Panc1 (cell line): ENCODE measurements at regions not wholly inside any gene's neighbourhood (a gene's known extent, or its start where the extent isn't known, plus 50 kb on each side); places are given as distances from the start of the nearest gene placed in this dataset.

Experiments used
- ATAC-seq: fragments of 200-7000 bp; cut with Tn5 transposase; 2 replicates; pipeline ENCODE4 v1.9.1; 2020; ENCODE audit warnings: mild to moderate bottlenecking, moderate library complexity
- BruUV-seq: library from RNA; stranded (reverse); fragments of 400-500 nt; replicated peaks from 2 replicates; lab custom pipeline; 2021; lab: Mats Ljungman, UMichigan
- CTCF ChIA-PET: fragments of 300-600 bp; sonication (Branson Sonifier 250); formaldehyde crosslinking; loops from one replicate; lab custom pipeline; 2022; ENCODE audit warnings: antibody characterized with exemption; lab: Charles Lee
- POLR2A ChIA-PET: fragments of 300-600 bp; sonication (Branson Sonifier 250); formaldehyde crosslinking; loops from one replicate; lab custom pipeline; 2022; ENCODE audit warnings: antibody characterized with exemption; lab: Charles Lee
- DNase-seq: peaks from one replicate; pipeline ENCODE4 v3.0.0-alpha.2; 2010; ENCODE audit warnings: low read depth, low spot score
- H3K27ac ChIP-seq: 2 replicates; pipeline ENCODE4 v1.5.1; 2011; ENCODE audit warnings: mild to moderate bottlenecking, low read length, inconsistent platforms
- H3K27me3 ChIP-seq: fragments of 200-500 bp; sonication (Bioruptor generic); 2 replicates; pipeline ENCODE4 v1.6.0; 2014; ENCODE audit warnings: low read length, inconsistent platforms; ENCODE audit not compliant: control insufficient read depth, insufficient read depth
- H3K36me3 ChIP-seq: fragments of 200-500 bp; sonication (Bioruptor generic); 2 replicates; pipeline ENCODE4 v1.5.1; 2014; ENCODE audit warnings: inconsistent platforms, mild to moderate bottlenecking, low read length, moderate library complexity; ENCODE audit not compliant: control insufficient read depth, insufficient read depth
- H3K4me1 ChIP-seq: 2 replicates; pipeline ENCODE4 v1.5.1; 2011; ENCODE audit warnings: inconsistent platforms, mild to moderate bottlenecking, low read length, moderate library complexity; ENCODE audit not compliant: control insufficient read depth, insufficient read depth
- H3K4me3 ChIP-seq, 2 experiments: 2 replicates each; pipeline ENCODE4 v1.5.1; 2011 to 2012; ENCODE audit warnings: low read depth in 2 of 2, low read length in 2 of 2, mild to moderate bottlenecking in 2 of 2, inconsistent platforms in 1 of 2, moderate library complexity in 1 of 2
- H3K9me3 ChIP-seq: fragments of 200-500 bp; sonication (Bioruptor generic); 2 replicates; pipeline ENCODE4 v1.5.1; 2014; ENCODE audit warnings: low read depth, mild to moderate bottlenecking, inconsistent platforms, low read length, moderate library complexity; ENCODE audit not compliant: control insufficient read depth, insufficient read depth
- CTCF ChIP-seq: fragments of 450-650 bp; IDR thresholded peaks from 2 replicates; pipeline ENCODE4 v1.5.1; 2017; ENCODE audit warnings: mild to moderate bottlenecking
- POLR2AphosphoS5 ChIP-seq: IDR thresholded peaks from 2 replicates; pipeline ENCODE4 v1.6.1; 2012; ENCODE audit warnings: mild to moderate bottlenecking, low read depth, low read length, moderate library complexity
- SIN3A ChIP-seq: IDR thresholded peaks from 2 replicates; pipeline ENCODE4 v1.6.1; 2012; ENCODE audit warnings: low read depth, mild to moderate bottlenecking, low read length, moderate library complexity, borderline replicate concordance; ENCODE audit not compliant: insufficient read depth
- TCF7L2 ChIP-seq: IDR thresholded peaks from 2 replicates; pipeline ENCODE4 v1.6.1; 2011; ENCODE audit warnings: mild to moderate bottlenecking, low read depth, low read length, inconsistent platforms
- in situ Hi-C: cut with HindIII; loops from 2 replicates; pipeline ENCODE4 v1.10.0; 2016; ENCODE audit warnings: low sequenced_read_pairs, low pct_unique_long_range_greater_than_20kb
- intact Hi-C: fragments of 100-400 bp; cut with micrococcal nuclease; formaldehyde crosslinking; loops from one replicate; pipeline ENCODE4 v1.10.0; 2022; ENCODE audit not compliant: unreplicated experiment
- TF ChIP-seq, protein P1 (sequence below), 2 experiments: IDR thresholded peaks; 2 replicates each; pipeline ENCODE4 v1.6.1; 2011 to 2012; ENCODE audit warnings: low read depth in 2 of 2, control low read depth in 1 of 2, low read length in 1 of 2, mild to moderate bottlenecking in 1 of 2, moderate library complexity in 1 of 2; ENCODE audit not compliant: insufficient read depth in 1 of 2

DNA sequence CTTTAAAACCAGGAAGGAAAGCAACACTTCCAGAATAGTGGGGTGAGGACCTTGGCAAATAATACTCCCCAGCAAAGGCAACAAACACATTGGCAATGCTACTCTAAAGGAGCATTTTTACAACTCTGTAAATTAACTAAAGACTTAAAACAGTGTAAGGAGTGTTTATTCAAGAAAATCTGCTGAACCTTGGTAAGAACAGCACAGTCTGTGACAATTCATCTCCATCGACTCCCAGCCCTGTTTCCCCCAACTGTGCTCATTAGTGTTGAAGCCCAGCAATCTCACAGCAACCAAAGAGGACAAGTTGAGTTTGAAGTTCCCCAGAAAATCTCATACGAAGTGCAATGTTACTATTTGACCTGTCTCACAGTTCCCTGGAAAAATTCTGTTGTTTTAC, 884.9 kb downstream of the C6orf118 start:
- ChIA-PET CTCF (no interaction called here), POLR2A (no interaction called here)
- Histone ChIP-seq H3K27ac (no peak overlapping the region), H3K27me3 (no peaks in the 10 kb centered on the region), H3K36me3 (no peaks in the 10 kb centered on the region), H3K9me3 (no peaks in the 10 kb centered on the region), H3K4me1 (no peaks in the 10 kb centered on the region), H3K4me3 (no peak overlapping the region)
- no TSS peak for BruUV-seq
- DNase-seq: no peak
- intact Hi-C loops: no loop called here
- TF ChIP-seq SIN3A (no peak), CTCF (no peak), POLR2AphosphoS5 (no peak), TCF7L2 (no peak)
- TF ChIP-seq, protein P1, sequence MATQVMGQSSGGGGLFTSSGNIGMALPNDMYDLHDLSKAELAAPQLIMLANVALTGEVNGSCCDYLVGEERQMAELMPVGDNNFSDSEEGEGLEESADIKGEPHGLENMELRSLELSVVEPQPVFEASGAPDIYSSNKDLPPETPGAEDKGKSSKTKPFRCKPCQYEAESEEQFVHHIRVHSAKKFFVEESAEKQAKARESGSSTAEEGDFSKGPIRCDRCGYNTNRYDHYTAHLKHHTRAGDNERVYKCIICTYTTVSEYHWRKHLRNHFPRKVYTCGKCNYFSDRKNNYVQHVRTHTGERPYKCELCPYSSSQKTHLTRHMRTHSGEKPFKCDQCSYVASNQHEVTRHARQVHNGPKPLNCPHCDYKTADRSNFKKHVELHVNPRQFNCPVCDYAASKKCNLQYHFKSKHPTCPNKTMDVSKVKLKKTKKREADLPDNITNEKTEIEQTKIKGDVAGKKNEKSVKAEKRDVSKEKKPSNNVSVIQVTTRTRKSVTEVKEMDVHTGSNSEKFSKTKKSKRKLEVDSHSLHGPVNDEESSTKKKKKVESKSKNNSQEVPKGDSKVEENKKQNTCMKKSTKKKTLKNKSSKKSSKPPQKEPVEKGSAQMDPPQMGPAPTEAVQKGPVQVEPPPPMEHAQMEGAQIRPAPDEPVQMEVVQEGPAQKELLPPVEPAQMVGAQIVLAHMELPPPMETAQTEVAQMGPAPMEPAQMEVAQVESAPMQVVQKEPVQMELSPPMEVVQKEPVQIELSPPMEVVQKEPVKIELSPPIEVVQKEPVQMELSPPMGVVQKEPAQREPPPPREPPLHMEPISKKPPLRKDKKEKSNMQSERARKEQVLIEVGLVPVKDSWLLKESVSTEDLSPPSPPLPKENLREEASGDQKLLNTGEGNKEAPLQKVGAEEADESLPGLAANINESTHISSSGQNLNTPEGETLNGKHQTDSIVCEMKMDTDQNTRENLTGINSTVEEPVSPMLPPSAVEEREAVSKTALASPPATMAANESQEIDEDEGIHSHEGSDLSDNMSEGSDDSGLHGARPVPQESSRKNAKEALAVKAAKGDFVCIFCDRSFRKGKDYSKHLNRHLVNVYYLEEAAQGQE (IDR thresholded peaks at IDR 0.05; ENCODE audit: insufficient read depth in 1 of 2, low read depth in 2 of 2, low read length in 1 of 2): no peak
- no peak for ATAC-seq
- in situ Hi-C loops: no loop called here

GRCh38 chr6:164419099-164419498, 890.3 kb downstream of the C6orf118 start:
- TF ChIP-seq TCF7L2 (no peak), SIN3A (no peak), POLR2AphosphoS5 (no peak), CTCF (no peak)
- TF ChIP-seq, protein P1 (IDR thresholded peaks at IDR 0.05; ENCODE audit: insufficient read depth in 1 of 2, low read depth in 2 of 2, low read length in 1 of 2): no peak
- intact Hi-C loops (no loop called here), in situ Hi-C loops (no loop called here)
- DNase-seq (no peak), ATAC-seq (no peak)
- Histone ChIP-seq H3K9me3 (no peaks in the 10 kb centered on the region), H3K4me1 (no peaks in the 10 kb centered on the region), H3K36me3 (no peaks in the 10 kb centered on the region), H3K4me3 (no peak overlapping the region), H3K27ac (no peak overlapping the region), H3K27me3 (no peaks in the 10 kb centered on the region)
- ChIA-PET CTCF (no interaction called here), POLR2A (no interaction called here)
- no TSS peak for BruUV-seq
